ENCODE measurements at regions not wholly inside any gene's neighbourhood (a gene's known extent, or its start where the extent isn't known, plus 50 kb on each side); places are given as distances from the start of the nearest gene placed in this dataset.

DNA sequence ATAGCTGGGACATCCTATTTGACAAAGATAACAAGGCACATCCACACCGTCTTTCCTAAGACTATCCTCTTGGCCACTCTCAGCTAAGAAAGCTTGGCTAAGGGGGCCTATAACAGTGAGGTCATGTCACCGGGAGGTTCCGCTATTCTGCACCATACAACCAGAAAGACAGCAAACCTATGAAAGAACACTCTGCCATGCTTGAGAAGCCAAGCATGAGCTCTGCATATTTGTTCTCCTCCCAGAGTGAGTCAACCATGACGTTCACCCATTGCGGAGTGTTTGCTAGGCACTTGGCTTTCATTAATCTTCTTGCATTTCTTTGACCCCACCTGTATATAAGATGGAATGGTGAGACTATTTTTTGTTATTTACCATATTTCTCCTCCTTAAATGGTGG, 141.2 kb downstream of the GMNC start:
- no peak for DNase-seq

DNA sequence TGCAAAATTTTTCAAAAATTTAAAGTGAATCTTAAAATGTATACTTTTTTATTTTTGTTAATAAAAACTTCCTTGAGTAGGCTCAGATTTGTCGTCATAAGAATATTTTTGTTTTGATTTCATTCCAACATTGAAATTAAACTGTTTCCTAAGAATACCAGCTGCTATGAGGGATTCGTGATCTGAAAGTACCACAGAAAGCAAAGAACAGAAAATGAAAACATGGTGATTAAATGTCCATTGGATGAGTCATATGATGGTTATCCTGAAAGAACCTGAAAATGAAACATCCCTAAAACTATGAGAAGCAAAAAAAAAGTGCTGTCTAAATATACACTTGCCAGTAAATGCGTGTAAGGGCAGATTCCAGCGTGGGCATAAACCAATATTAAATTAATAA, 143.8 kb downstream of the GMNC start:
- no peak for DNase-seq

DNA sequence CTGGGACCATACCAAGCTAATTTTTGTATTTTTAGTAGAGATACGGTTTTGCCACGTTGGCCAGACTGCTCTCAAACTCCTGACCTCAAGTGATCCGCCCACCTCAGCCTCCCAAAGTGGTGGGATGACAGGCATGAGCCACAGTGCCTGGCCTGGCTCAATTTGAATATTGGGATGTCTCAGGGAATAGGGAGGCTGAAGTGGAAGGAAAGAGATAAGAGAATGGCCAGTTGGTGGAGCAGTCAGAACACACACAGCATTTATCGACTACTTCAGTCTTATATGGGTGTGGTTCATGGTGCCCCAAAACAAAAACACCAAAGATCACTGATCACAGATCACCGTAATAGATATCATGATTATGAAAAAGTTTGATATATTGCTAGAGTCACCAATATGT, 144.4 kb downstream of the GMNC start:
- no peak for DNase-seq

DNA sequence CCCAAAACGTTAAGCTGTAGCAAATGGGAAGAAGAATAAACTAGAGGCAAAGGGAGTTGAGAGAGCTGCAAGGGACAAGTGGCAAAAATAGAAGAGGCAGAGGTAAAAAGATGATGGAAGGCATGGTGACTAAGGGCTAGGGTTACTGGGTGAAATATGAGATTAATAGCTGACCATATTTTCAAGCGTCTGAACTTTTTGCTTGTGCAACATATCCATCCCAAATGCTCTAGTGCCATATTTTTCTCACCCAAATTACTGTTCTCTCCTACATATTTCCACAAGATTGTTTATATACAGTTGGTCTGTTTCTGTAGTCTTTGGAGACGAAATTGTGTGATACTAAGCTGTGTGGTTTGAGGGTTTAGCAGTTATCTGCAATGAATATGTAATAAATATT, 145.5 kb downstream of the GMNC start:
- no peak for DNase-seq

DNA sequence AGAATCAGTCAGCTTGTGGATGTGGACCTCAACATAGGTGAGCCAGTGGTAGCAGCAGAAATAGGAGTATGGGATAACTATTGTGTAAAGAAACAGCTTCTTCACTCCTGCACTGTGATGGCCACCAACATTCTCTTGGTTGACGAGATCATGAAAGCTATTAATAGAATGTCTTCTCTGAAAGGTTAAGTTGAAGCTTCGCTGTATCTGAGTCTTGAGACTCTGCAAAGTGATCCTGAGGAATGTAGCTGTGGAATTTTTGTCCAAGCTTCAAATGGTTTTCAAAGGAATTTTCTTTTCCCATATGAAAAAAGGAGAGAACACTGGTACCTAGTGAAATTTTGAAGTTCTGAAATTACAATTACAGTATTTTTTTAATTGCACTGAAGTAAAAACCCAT, 146.3 kb downstream of the GMNC start:
- DNase-seq = no peak

DNA sequence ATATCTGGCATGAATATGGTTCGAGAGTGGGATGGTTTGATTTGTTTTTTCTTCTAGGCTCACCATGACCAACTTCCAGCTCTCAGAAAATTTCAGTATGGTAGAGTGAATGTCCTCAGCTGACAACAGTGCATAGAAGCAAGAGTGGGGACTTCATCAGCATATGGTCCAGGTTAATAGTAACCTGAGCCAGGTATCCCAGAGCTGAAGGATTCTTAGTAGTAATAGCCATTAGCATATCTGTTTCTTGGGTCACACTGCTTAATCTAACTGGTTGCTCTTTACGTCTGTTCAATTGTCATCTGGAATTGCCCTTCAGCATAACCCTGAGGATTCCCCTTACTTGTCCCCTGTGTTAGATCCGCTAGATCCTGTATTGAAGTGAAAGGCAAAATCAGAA, 151.8 kb downstream of the GMNC start:
- DNase-seq = no peak

DNA sequence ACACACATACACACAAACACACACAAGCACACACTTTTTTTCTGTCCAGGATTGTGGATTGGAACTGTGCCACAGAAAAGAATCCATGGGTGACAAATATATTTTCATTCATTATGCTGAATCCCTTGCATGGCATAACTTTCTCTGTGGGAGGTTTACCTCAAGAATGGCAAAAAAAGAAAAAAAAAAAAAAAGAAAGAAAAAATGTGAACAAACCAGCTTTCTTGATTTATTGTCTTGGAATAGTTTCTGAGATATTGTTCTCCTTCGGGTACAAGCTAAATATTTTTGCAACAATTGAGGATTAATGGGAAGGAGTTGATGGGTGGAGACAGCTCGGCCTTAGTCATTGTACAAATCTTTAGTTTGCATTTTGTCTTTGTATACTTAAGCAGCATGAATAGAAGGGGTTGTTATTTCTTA, 153.1 kb downstream of the GMNC start:
- DNase-seq = no peak
